ENCODE measurements at regions not wholly inside any gene's neighbourhood (a gene's known extent, or its start where the extent isn't known, plus 50 kb on each side); places are given as distances from the start of the nearest gene placed in this dataset.

DNA sequence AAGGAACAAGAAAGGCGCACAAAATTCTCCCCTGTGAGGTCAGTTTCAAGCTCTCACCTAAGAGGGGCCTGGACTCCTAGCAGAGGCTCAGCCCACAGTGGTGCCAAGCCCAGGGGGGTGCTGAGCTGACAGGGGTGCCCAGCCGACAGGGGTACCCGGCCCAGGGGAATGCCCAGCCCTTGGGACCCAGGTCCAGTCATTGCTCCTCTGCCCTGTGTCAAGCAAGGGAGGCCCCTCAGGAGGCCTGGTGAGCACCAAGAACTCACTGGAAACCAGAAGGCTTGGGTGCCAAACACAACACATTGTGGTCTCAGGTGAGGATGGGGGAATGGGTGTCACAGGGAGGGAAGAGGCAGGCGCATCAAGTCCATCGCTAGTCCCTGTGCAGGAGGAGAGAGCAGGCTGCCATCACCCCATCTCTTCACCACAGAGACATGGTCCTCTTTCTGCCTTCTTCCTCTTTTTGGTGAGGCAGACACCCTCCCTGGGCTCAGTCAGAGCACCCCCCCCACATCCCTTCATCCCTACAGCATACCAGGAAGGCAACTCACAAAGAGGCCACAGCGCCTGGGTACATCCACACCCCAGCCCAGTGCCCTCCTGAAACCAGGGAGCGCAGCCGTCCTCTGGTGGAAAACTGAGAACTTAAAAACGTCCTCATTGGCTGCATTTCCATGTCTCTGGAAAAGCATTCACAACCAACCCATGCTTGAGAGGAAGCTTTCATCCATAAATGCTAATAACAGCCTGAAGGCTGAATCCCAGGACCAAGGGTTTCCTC lies 111.3 kb downstream of the BANF2 start:
- H3K4me3 ChIP-seq (replicated peaks in 1 of 3; ENCODE audit: insufficient read depth in 1 of 3, low read depth in 2 of 3, low read length in 3 of 3) = no peak overlapping the region
- TF ChIP-seq, protein P1, sequence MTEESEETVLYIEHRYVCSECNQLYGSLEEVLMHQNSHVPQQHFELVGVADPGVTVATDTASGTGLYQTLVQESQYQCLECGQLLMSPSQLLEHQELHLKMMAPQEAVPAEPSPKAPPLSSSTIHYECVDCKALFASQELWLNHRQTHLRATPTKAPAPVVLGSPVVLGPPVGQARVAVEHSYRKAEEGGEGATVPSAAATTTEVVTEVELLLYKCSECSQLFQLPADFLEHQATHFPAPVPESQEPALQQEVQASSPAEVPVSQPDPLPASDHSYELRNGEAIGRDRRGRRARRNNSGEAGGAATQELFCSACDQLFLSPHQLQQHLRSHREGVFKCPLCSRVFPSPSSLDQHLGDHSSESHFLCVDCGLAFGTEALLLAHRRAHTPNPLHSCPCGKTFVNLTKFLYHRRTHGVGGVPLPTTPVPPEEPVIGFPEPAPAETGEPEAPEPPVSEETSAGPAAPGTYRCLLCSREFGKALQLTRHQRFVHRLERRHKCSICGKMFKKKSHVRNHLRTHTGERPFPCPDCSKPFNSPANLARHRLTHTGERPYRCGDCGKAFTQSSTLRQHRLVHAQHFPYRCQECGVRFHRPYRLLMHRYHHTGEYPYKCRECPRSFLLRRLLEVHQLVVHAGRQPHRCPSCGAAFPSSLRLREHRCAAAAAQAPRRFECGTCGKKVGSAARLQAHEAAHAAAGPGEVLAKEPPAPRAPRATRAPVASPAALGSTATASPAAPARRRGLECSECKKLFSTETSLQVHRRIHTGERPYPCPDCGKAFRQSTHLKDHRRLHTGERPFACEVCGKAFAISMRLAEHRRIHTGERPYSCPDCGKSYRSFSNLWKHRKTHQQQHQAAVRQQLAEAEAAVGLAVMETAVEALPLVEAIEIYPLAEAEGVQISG (CRISPR knock-in tag; IDR thresholded peaks at IDR 0.05) = no peak
- TF ChIP-seq ZNF563 (CRISPR knock-in tag; IDR thresholded peaks at IDR 0.05) (0 out of 2 replicates have a peak, but pooled peaks have one; percentile 20), ZNF678 (CRISPR knock-in tag; IDR thresholded peaks at IDR 0.05) (0 out of 2 replicates have a peak, but pooled peaks have one; percentile 52), HNRNPL (IDR thresholded peaks at IDR 0.05; ENCODE audit: low read depth, low read length) (0 out of 2 replicates have a peak, but pooled peaks have one; percentile 31), ZNF446 (CRISPR knock-in tag; IDR thresholded peaks at IDR 0.05) (no peak), MAF1 (CRISPR knock-in tag; IDR thresholded peaks at IDR 0.05; ENCODE audit: borderline replicate concordance) (no peak), MTA1 (CRISPR knock-in tag; IDR thresholded peaks at IDR 0.05; ENCODE audit: borderline replicate concordance) (0 out of 2 replicates have a peak, but pooled peaks have one; percentile 34), SALL1 (CRISPR knock-in tag; IDR thresholded peaks at IDR 0.05) (0 out of 2 replicates have a peak, but pooled peaks have one; percentile 23), HNRNPLL (IDR thresholded peaks at IDR 0.05; ENCODE audit: low read depth, low read length, poor library complexity, severe bottlenecking) (peak; percentile 13), HES4 (CRISPR knock-in tag; IDR thresholded peaks at IDR 0.05; ENCODE audit: borderline replicate concordance) (0 out of 2 replicates have a peak, but pooled peaks have one; percentile 16), XRCC5 (optimal IDR thresholded peaks at IDR 0.05; ENCODE audit: low read length) (no peak)
- TF ChIP-seq, protein P2, sequence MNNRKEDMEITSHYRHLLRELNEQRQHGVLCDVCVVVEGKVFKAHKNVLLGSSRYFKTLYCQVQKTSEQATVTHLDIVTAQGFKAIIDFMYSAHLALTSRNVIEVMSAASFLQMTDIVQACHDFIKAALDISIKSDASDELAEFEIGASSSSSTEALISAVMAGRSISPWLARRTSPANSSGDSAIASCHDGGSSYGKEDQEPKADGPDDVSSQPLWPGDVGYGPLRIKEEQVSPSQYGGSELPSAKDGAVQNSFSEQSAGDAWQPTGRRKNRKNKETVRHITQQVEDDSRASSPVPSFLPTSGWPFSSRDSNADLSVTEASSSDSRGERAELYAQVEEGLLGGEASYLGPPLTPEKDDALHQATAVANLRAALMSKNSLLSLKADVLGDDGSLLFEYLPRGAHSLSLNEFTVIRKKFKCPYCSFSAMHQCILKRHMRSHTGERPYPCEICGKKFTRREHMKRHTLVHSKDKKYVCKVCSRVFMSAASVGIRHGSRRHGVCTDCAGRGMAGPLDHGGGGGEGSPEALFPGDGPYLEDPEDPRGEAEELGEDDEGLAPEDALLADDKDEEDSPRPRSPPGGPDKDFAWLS (CRISPR knock-in tag; IDR thresholded peaks at IDR 0.05; ENCODE audit: borderline replicate concordance) = 0 out of 2 replicates have a peak, but pooled peaks have one; percentile 17
- TF ChIP-seq, protein P3, sequence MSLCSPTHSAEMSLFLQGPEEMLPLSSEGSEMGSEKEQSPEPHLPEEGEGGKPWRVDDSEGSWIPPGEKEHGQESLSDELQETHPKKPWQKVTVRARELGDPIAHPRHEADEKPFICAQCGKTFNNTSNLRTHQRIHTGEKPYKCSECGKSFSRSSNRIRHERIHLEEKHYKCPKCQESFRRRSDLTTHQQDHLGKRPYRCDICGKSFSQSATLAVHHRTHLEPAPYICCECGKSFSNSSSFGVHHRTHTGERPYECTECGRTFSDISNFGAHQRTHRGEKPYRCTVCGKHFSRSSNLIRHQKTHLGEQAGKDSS (CRISPR knock-in tag; IDR thresholded peaks at IDR 0.05; ENCODE audit: borderline replicate concordance, low read depth) = 0 out of 2 replicates have a peak, but pooled peaks have one; percentile 30
- intact Hi-C loops (cut with micrococcal nuclease; ENCODE audit: unreplicated experiment) = no loop called here
- H2AFZ ChIP-seq (ENCODE audit: low read length) = no peak overlapping the region
- H3K4me1 ChIP-seq (ENCODE audit: insufficient read depth, low read length) = peaks cover 58% of the 10 kb centered on the region
- no peaks in the 10 kb centered on the region for H4K20me1 ChIP-seq (ENCODE audit: insufficient read depth, low read length)
- ChIA-PET POLR2A (interaction anchor here (1.0 to 3.1 kb wide), 8 partner anchors 12 to 129 kb away, joined by 4 to 15 read pairs (median 6); partner anchors contain the start of gene RRBP1), CTCF (ENCODE audit: low intra/inter-chr PET ratio, low total read pairs) (no interaction called here)
- H3K9ac ChIP-seq (ENCODE audit: insufficient read depth, low read depth, low read length) = no peak overlapping the region
- H3K79me2 ChIP-seq (ENCODE audit: insufficient read depth, low read length) = no peaks in the 10 kb centered on the region
- peaks cover 1 to 14% of the 10 kb centered on the region in 2 experiments; a peak in 3 of 5 replicates for H3K27me3 ChIP-seq (ENCODE audit: control insufficient read depth in 1 of 2, insufficient read depth in 2 of 2, low read length in 2 of 2)
- H3K36me3 ChIP-seq (replicated peaks in 1 of 2; ENCODE audit: control insufficient read depth in 1 of 2, insufficient read depth in 2 of 2, low read length in 2 of 2) = no peaks in the 10 kb centered on the region
- H3K27ac ChIP-seq (ENCODE audit: extremely low read length, insufficient read depth, low read length) = no peak overlapping the region
- DNase-seq (ENCODE audit: low spot score) (no peak), ATAC-seq (no peak), FAIRE-seq (no peak)
- in situ Hi-C loops (cut with HindIII; ENCODE audit: extremely low pct_ligation_motif_present, low pct_unique_long_range_greater_than_20kb) = no loop called here
- BruUV-seq (replicated peaks) = no TSS peak
- H3K9me3 ChIP-seq (ENCODE audit: low read length) = no peaks in the 10 kb centered on the region
- WGBS (ENCODE audit: low lambda C conversion rate) = 54% methylated on average over 9 of the region's 9 CpGs
- no peak overlapping the region for H3K4me2 ChIP-seq (ENCODE audit: low read depth, low read length)

Data from HepG2 (cell line).